Rectal smooth muscle tissue (tissue), 1 donor: ENCODE measurements at regions not wholly inside any gene's neighbourhood (a gene's known extent, or its start where the extent isn't known, plus 50 kb on each side); places are given as distances from the start of the nearest gene placed in this dataset.
"Not testable (repeated sequence)": the region's sequence is repeated elsewhere in the genome, so short reads cannot be mapped to it uniquely, and the experiment has no call there.

Experiments used
- H3K27ac ChIP-seq: one replicate; pipeline ENCODE4 v1.7.0; 2013; ENCODE audit warnings: low read depth, low read length, inconsistent platforms
- H3K27me3 ChIP-seq: one replicate; pipeline ENCODE4 v1.7.0; 2013; ENCODE audit warnings: low read length; ENCODE audit not compliant: control insufficient read depth, insufficient read depth
- H3K36me3 ChIP-seq: one replicate; pipeline ENCODE4 v1.7.0; 2013; ENCODE audit warnings: low read length; ENCODE audit not compliant: control insufficient read depth, insufficient read depth
- H3K4me1 ChIP-seq: one replicate; pipeline ENCODE4 v1.7.0; 2013; ENCODE audit warnings: low read length; ENCODE audit not compliant: control insufficient read depth, insufficient read depth
- H3K4me3 ChIP-seq: one replicate; pipeline ENCODE4 v1.7.0; 2013; ENCODE audit warnings: low read length
- H3K9ac ChIP-seq: one replicate; pipeline ENCODE4 v1.7.0; 2013; ENCODE audit warnings: low read length

- Histone ChIP-seq H3K27me3 (no peaks in the 10 kb centered on the region), H3K4me1 (no peaks in the 10 kb centered on the region), H3K9ac (no peak overlapping the region)
Measured at GRCh38 chr2:150824118-150824517, 336.7 kb upstream of the RND3 start.

GRCh38 chr2:150817422-150817821 lies 330.0 kb upstream of the RND3 start:
- Histone ChIP-seq H3K4me1 (no peaks in the 10 kb centered on the region), H3K4me3 (no peak overlapping the region), H3K36me3 (no peaks in the 10 kb centered on the region), H3K27ac (no peak overlapping the region), H3K27me3 (no peaks in the 10 kb centered on the region), H3K9ac (no peak overlapping the region)

More at GRCh38 chr2:150824118-150824517, 336.7 kb upstream of the RND3 start:
- Histone ChIP-seq H3K36me3 (no peaks in the 10 kb centered on the region), H3K4me3 (no peak overlapping the region), H3K27ac (no peak overlapping the region)

- no peaks in the 10 kb centered on the region for H3K36me3 ChIP-seq
- no peak overlapping the region for H3K4me3 ChIP-seq
- H3K27ac ChIP-seq, result no peak overlapping the region
- H3K4me1 ChIP-seq, result no peaks in the 10 kb centered on the region
- no peak overlapping the region for H3K9ac ChIP-seq
- no peaks in the 10 kb centered on the region for H3K27me3 ChIP-seq
Measured at GRCh38 chr2:150812664-150813367, 325.3 kb upstream of the RND3 start.

GRCh38 chr2:150812066-150812465 lies 324.6 kb upstream of the RND3 start:
- no peak overlapping the region for H3K27ac ChIP-seq

GRCh38 chr2:150811259-150811855 lies 323.9 kb upstream of the RND3 start:
- no peak overlapping the region for H3K9ac ChIP-seq
- H3K27me3 ChIP-seq, result no peaks in the 10 kb centered on the region
- H3K4me1 ChIP-seq, result no peaks in the 10 kb centered on the region
- H3K36me3 ChIP-seq, result no peaks in the 10 kb centered on the region
- no peak overlapping the region for H3K4me3 ChIP-seq
- H3K27ac ChIP-seq, result no peak overlapping the region

More at GRCh38 chr2:150812066-150812465, 324.6 kb upstream of the RND3 start:
- Histone ChIP-seq H3K4me1 (no peaks in the 10 kb centered on the region), H3K36me3 (no peaks in the 10 kb centered on the region), H3K27me3 (no peaks in the 10 kb centered on the region), H3K4me3 (no peak overlapping the region), H3K9ac (no peak overlapping the region)

GRCh38 chr2:150809103-150809502 lies 321.6 kb upstream of the RND3 start:
- H3K9ac ChIP-seq, result no peak overlapping the region
- no peak overlapping the region for H3K4me3 ChIP-seq
- no peaks in the 10 kb centered on the region for H3K27me3 ChIP-seq
- H3K36me3 ChIP-seq, result no peaks in the 10 kb centered on the region
- H3K27ac ChIP-seq, result no peak overlapping the region
- no peaks in the 10 kb centered on the region for H3K4me1 ChIP-seq

GRCh38 chr2:150806336-150806735 lies 318.9 kb upstream of the RND3 start:
- H3K27me3 ChIP-seq, result no peaks in the 10 kb centered on the region
- no peak overlapping the region for H3K4me3 ChIP-seq
- H3K27ac ChIP-seq, result no peak overlapping the region
- H3K9ac ChIP-seq, result no peak overlapping the region
- H3K4me1 ChIP-seq, result no peaks in the 10 kb centered on the region
- H3K36me3 ChIP-seq, result no peaks in the 10 kb centered on the region

- Histone ChIP-seq H3K27ac (no peak overlapping the region), H3K4me1 (no peaks in the 10 kb centered on the region), H3K27me3 (no peaks in the 10 kb centered on the region), H3K9ac (no peak overlapping the region), H3K4me3 (no peak overlapping the region), H3K36me3 (no peaks in the 10 kb centered on the region)
Measured at GRCh38 chr2:150803689-150804398, 316.4 kb upstream of the RND3 start.

GRCh38 chr2:150802635-150803034 lies 315.2 kb upstream of the RND3 start:
- no peak overlapping the region for H3K4me3 ChIP-seq
- no peaks in the 10 kb centered on the region for H3K4me1 ChIP-seq
- H3K27me3 ChIP-seq, result no peaks in the 10 kb centered on the region

GRCh38 chr2:150796236-150796635 lies 308.8 kb upstream of the RND3 start:
- not testable (repeated sequence) for H3K27me3 ChIP-seq, H3K27ac ChIP-seq, H3K4me3 ChIP-seq, H3K4me1 ChIP-seq, H3K9ac ChIP-seq, H3K36me3 ChIP-seq

More at GRCh38 chr2:150802635-150803034, 315.2 kb upstream of the RND3 start:
- H3K36me3 ChIP-seq, result no peaks in the 10 kb centered on the region
- no peak overlapping the region for H3K27ac ChIP-seq
- H3K9ac ChIP-seq, result no peak overlapping the region

GRCh38 chr2:150792780-150793300 lies 305.4 kb upstream of the RND3 start:
- Histone ChIP-seq H3K36me3 (no peaks in the 10 kb centered on the region), H3K27me3 (no peaks in the 10 kb centered on the region), H3K27ac (no peak overlapping the region), H3K4me1 (no peaks in the 10 kb centered on the region), H3K4me3 (no peak overlapping the region), H3K9ac (no peak overlapping the region)

GRCh38 chr2:150791567-150791966 lies 304.1 kb upstream of the RND3 start:
- no peak overlapping the region for H3K9ac ChIP-seq
- no peak overlapping the region for H3K4me3 ChIP-seq
- H3K27ac ChIP-seq, result no peak overlapping the region
- no peaks in the 10 kb centered on the region for H3K36me3 ChIP-seq
- H3K27me3 ChIP-seq, result no peaks in the 10 kb centered on the region
- no peaks in the 10 kb centered on the region for H3K4me1 ChIP-seq
